ENCODE measurements at regions not wholly inside any gene's neighbourhood (a gene's known extent, or its start where the extent isn't known, plus 50 kb on each side); places are given as distances from the start of the nearest gene placed in this dataset.

- H3K36me3 ChIP-seq (ENCODE audit: control insufficient read depth, insufficient read depth, low read length), result no peaks in the 10 kb centered on the region
- no peaks in the 10 kb centered on the region for H3K9me3 ChIP-seq (replicated peaks; ENCODE audit: control insufficient read depth, insufficient read depth, low read depth, low read length)
- no peak overlapping the region for H3K27ac ChIP-seq (ENCODE audit: extremely low read depth, low read depth, low read length)
- CTCF ChIA-PET (ENCODE audit: low intra/inter-chr PET ratio), result no interaction called here
- H3K4me1 ChIP-seq (replicated peaks in 1 of 2; ENCODE audit: control insufficient read depth in 2 of 2, insufficient read depth in 2 of 2, low read length in 2 of 2), result no peaks in the 10 kb centered on the region
- H3K79me2 ChIP-seq (ENCODE audit: control insufficient read depth, insufficient read depth, low read length), result no peaks in the 10 kb centered on the region
- H3K4me2 ChIP-seq (ENCODE audit: insufficient read depth, low read length), result no peak overlapping the region
- H3K27me3 ChIP-seq (ENCODE audit: control insufficient read depth in 2 of 2, insufficient read depth in 2 of 2, low read length in 2 of 2), result no peaks in the 10 kb centered on the region
- ATAC-seq, result no peak
- BruUV-seq (replicated peaks), result no TSS peak
- no peak for DNase-seq (ENCODE audit: extremely low read depth in 1 of 4, low spot score in 3 of 4)
- WGBS (ENCODE audit: insufficient coverage, low coverage, missing lambda C conversion rate), result 0% methylated on average over 2 of the region's 2 CpGs
- H2AFZ ChIP-seq (ENCODE audit: low read depth, low read length), result no peak overlapping the region
- H3K4me3 ChIP-seq, result no peak overlapping the region
- in situ Hi-C loops (cut with MboI) (no loop called here), intact Hi-C loops (cut with micrococcal nuclease) (no loop called here)
- FAIRE-seq, result no peak
- H3K9ac ChIP-seq (ENCODE audit: insufficient read depth in 1 of 2, low read depth in 2 of 2, low read length in 2 of 2), result no peak overlapping the region
- no peaks in the 10 kb centered on the region for H4K20me1 ChIP-seq (replicated peaks; ENCODE audit: control insufficient read depth, insufficient read depth, low read length)
- POLR2A ChIA-PET, result no interaction called here
- H3K9me1 ChIP-seq (ENCODE audit: control insufficient read depth, insufficient read depth, low read length), result no peaks in the 10 kb centered on the region
- no peak for TF ChIP-seq CBFB (CRISPR knock-in tag; IDR thresholded peaks at IDR 0.05)
- no peak for TF ChIP-seq ZNF253 (CRISPR knock-in tag; conservative IDR thresholded peaks at IDR 0.05)
- no peak for TF ChIP-seq KAT8 (IDR thresholded peaks at IDR 0.05; ENCODE audit: low read depth)
- no peak for TF ChIP-seq HDAC3 (IDR thresholded peaks at IDR 0.05; ENCODE audit: borderline replicate concordance, partially characterized antibody)
- TF ChIP-seq ASH1L (IDR thresholded peaks at IDR 0.05; ENCODE audit: borderline replicate concordance, low read depth, partially characterized antibody), result no peak
- no peak for TF ChIP-seq ZNF699 (CRISPR knock-in tag; IDR thresholded peaks at IDR 0.05; ENCODE audit: insufficient replicate concordance)
- no peak for TF ChIP-seq LARP7 (IDR thresholded peaks at IDR 0.05)
Measured at GRCh38 chr5:24183981-24184380, 460.8 kb downstream of the CDH10 start.

DNA sequence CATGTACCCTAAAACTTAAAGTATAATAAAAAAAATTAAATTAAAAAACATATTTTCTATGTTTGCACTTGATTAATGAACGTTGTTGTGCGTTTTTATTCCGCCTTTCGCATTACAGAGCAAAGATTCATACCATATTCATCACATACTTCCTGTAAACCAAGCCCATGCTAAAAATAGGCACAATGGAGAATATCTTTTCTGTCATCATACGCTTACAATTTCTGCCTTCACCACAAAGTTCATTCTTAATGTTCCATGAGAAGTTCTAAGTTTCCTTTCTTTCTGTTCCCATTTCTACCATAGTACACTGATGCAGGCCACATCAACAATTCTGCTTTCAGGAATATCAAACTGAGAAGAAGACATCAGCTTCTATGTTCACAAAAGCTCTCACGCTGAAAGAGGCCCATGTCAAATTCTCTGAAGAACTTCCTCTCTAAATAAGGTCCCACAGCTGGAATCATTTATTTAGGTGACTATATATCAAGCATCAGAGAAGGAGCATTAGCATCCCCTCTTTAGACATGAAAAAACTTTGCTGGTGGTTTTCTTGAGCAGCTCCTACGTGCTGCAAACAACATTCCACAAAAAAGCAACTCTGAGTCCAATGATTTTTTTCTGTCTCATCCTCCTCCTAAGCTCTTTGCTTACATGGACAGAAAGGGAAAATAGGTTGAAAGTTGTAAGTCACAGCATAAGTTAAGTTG is 456.4 kb downstream of the CDH10 start:
- no peak for DNase-seq (ENCODE audit: extremely low read depth in 1 of 4, low spot score in 3 of 4)
- H3K9me3 ChIP-seq (replicated peaks; ENCODE audit: control insufficient read depth, insufficient read depth, low read depth, low read length), result no peaks in the 10 kb centered on the region
- no peaks in the 10 kb centered on the region for H3K36me3 ChIP-seq (ENCODE audit: control insufficient read depth, insufficient read depth, low read length)
- no peaks in the 10 kb centered on the region for H3K9me1 ChIP-seq (ENCODE audit: control insufficient read depth, insufficient read depth, low read length)
- in situ Hi-C loops (cut with MboI) (no loop called here), intact Hi-C loops (cut with micrococcal nuclease) (no loop called here)
- no peaks in the 10 kb centered on the region for H3K27me3 ChIP-seq (ENCODE audit: control insufficient read depth in 2 of 2, insufficient read depth in 2 of 2, low read length in 2 of 2)
- H3K4me3 ChIP-seq, result no peak overlapping the region
- ChIA-PET POLR2A (no interaction called here), CTCF (ENCODE audit: low intra/inter-chr PET ratio) (no interaction called here)
- ATAC-seq, result no peak
- no peak for FAIRE-seq
- H3K4me2 ChIP-seq (ENCODE audit: insufficient read depth, low read length), result no peak overlapping the region
- H3K4me1 ChIP-seq (replicated peaks in 1 of 2; ENCODE audit: control insufficient read depth in 2 of 2, insufficient read depth in 2 of 2, low read length in 2 of 2), result no peaks in the 10 kb centered on the region
- H2AFZ ChIP-seq (ENCODE audit: low read depth, low read length), result no peak overlapping the region
- no peaks in the 10 kb centered on the region for H4K20me1 ChIP-seq (replicated peaks; ENCODE audit: control insufficient read depth, insufficient read depth, low read length)
- BruUV-seq (replicated peaks), result no TSS peak
- H3K9ac ChIP-seq (ENCODE audit: insufficient read depth in 1 of 2, low read depth in 2 of 2, low read length in 2 of 2), result no peak overlapping the region
- WGBS (ENCODE audit: insufficient coverage, low coverage, missing lambda C conversion rate), result under 1% methylated on average over 7 of the region's 7 CpGs
- no peak overlapping the region for H3K27ac ChIP-seq (ENCODE audit: extremely low read depth, low read depth, low read length)
- no peaks in the 10 kb centered on the region for H3K79me2 ChIP-seq (ENCODE audit: control insufficient read depth, insufficient read depth, low read length)
- no peak for TF ChIP-seq ARID3A (IDR thresholded peaks at IDR 0.05; ENCODE audit: borderline replicate concordance, low read depth, low read length)
- no peak for TF ChIP-seq COPS2 (conservative IDR thresholded peaks at IDR 0.05)
- TF ChIP-seq HMBOX1 (IDR thresholded peaks at IDR 0.05), result no peak
- no peak for TF ChIP-seq SIN3B (IDR thresholded peaks at IDR 0.05; ENCODE audit: low read depth)
- no peak for TF ChIP-seq E4F1 (CRISPR knock-in tag; IDR thresholded peaks at IDR 0.05; ENCODE audit: borderline replicate concordance)
